Smooth muscle cell (in vitro differentiated cells): ENCODE measurements at regions not wholly inside any gene's neighbourhood (a gene's known extent, or its start where the extent isn't known, plus 50 kb on each side); places are given as distances from the start of the nearest gene placed in this dataset.

Experiments used
- DNase-seq: peaks from one replicate; lab custom pipeline; 2025; ENCODE audit not compliant: unreplicated experiment; lab: John Stamatoyannopoulos, UW
- H2AFZ ChIP-seq: fragments of 200-600 bp; sonication (generic); 2 replicates; pipeline ENCODE4 v1.6.0; 2016; ENCODE audit warnings: antibody characterized with exemption, low read depth, mild to moderate bottlenecking
- H3F3A ChIP-seq: fragments of 200-600 bp; sonication (generic); 2 replicates; pipeline ENCODE4 v1.6.0; 2017; ENCODE audit warnings: antibody characterized with exemption, low read depth
- H3K27ac ChIP-seq: fragments of 200-600 bp; sonication (generic); 2 replicates; pipeline ENCODE4 v1.5.1; 2016; ENCODE audit warnings: low read depth, mild to moderate bottlenecking
- H3K27me3 ChIP-seq: fragments of 200-600 bp; sonication (generic); 2 replicates; pipeline ENCODE4 v1.6.1; 2016; ENCODE audit warnings: low read depth, mild to moderate bottlenecking
- H3K36me3 ChIP-seq: fragments of 200-600 bp; sonication (generic); 2 replicates; pipeline ENCODE4 v1.5.1; 2016; ENCODE audit warnings: low read depth
- H3K4me1 ChIP-seq: fragments of 200-600 bp; sonication (generic); 2 replicates; pipeline ENCODE4 v1.5.1; 2016; ENCODE audit warnings: low read depth
- H3K4me2 ChIP-seq: fragments of 200-600 bp; sonication (generic); 2 replicates; pipeline ENCODE4 v1.6.0; 2016; ENCODE audit warnings: mild to moderate bottlenecking
- H3K4me3 ChIP-seq: fragments of 200-600 bp; sonication (generic); 2 replicates; pipeline ENCODE4 v1.5.1; 2016; ENCODE audit warnings: mild to moderate bottlenecking
- H3K79me2 ChIP-seq: fragments of 200-600 bp; sonication (generic); 2 replicates; pipeline ENCODE4 v1.6.0; 2016; ENCODE audit warnings: low read depth, mild to moderate bottlenecking
- H3K9ac ChIP-seq: fragments of 200-600 bp; sonication (generic); 2 replicates; pipeline ENCODE4 v1.6.0; 2016; ENCODE audit warnings: low read depth
- H3K9me3 ChIP-seq: fragments of 200-600 bp; sonication (generic); replicated peaks from 2 replicates; pipeline ENCODE4 v1.5.1; 2016; ENCODE audit warnings: low read depth
- H4K20me1 ChIP-seq: fragments of 200-600 bp; sonication (generic); 2 replicates; pipeline ENCODE4 v1.6.0; 2016; ENCODE audit warnings: low read depth
- WGBS: methylation state at CpG from one replicate; pipeline ENCODE4 v1.1.7; 2016; ENCODE audit warnings: low lambda C conversion rate; 5-methylcytosine and 5-hydroxymethylcytosine counted together
- TF ChIP-seq, protein P1 (sequence below): fragments of 200-600 bp; sonication (generic); IDR thresholded peaks from 2 replicates; pipeline ENCODE4 v1.5.1; 2017; ENCODE audit warnings: borderline replicate concordance, mild to moderate bottlenecking, antibody characterized with exemption; ENCODE audit not compliant: insufficient read depth, poor library complexity, severe bottlenecking

DNA sequence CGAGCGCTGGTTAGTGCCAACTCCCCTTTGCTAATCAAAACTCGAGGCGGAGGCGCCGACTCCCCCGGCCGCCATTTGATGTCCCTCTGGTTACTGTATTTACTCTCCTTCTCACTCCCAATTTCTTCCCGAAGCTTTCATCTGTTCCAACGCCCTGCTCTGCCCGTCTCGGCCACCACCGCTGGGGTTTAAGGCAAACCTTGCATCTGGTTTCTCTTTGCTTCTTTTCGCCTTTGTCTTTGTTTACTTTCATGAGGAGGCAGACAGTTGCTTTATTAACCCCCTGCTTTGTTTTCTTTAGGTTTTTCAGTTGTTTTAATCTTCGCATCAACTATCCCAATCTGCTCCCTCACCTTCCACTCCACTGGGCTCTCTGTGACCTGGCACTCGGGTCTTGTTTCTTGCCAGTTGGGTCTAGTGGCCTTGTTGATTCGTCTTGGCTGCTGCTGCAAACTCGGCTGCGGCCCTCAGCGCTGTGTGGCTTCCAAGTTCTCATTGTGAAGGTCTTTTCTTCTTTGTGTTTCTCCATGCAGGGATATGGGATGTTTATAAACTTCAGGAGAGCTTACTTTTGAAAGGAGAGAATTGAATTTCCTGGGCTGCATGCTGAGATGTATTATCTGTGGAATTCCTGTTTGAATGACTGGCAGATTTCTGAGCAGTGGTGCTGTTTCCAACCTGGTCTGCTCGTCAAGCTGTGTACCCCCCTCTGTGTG lies 155.1 kb downstream of the CDC5L start:
- Histone ChIP-seq H3K79me2 (no peaks in the 10 kb centered on the region), H3K36me3 (no peaks in the 10 kb centered on the region), H3K9me3 (no peaks in the 10 kb centered on the region), H3K4me3 (no peak overlapping the region), H4K20me1 (no peaks in the 10 kb centered on the region), H2AFZ (peak overlapping the region; percentile 17), H3K27me3 (no peaks in the 10 kb centered on the region), H3K4me1 (peaks cover 7% of the 10 kb centered on the region), H3K9ac (no peak overlapping the region), H3K27ac (no peak overlapping the region), H3K4me2 (no peak overlapping the region), H3F3A (no peaks in the 10 kb centered on the region)
- TF ChIP-seq, protein P1, sequence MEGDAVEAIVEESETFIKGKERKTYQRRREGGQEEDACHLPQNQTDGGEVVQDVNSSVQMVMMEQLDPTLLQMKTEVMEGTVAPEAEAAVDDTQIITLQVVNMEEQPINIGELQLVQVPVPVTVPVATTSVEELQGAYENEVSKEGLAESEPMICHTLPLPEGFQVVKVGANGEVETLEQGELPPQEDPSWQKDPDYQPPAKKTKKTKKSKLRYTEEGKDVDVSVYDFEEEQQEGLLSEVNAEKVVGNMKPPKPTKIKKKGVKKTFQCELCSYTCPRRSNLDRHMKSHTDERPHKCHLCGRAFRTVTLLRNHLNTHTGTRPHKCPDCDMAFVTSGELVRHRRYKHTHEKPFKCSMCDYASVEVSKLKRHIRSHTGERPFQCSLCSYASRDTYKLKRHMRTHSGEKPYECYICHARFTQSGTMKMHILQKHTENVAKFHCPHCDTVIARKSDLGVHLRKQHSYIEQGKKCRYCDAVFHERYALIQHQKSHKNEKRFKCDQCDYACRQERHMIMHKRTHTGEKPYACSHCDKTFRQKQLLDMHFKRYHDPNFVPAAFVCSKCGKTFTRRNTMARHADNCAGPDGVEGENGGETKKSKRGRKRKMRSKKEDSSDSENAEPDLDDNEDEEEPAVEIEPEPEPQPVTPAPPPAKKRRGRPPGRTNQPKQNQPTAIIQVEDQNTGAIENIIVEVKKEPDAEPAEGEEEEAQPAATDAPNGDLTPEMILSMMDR = no peak
- DNase-seq = no peak
- WGBS = 72% methylated on average over 21 of the region's 21 CpGs

DNA sequence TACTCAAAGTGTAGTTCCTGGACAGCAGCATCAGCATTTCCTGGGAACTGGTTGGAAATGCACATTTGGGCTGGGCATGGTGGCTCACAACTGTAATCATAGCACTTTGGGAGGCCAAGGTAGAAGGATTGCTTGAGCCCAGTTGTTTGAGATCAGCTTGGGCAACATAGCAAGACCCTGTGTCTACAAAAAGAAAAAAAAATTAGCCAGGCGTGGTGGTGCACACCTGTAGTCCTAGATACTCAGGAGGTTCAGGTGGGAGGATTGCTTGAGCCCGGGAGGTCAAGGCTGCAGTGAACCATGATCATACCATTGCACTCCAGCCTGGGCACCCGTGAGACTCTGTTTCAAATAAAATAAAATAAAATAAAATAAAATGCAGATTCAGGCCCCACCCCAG lies 156.2 kb downstream of the CDC5L start:
- Histone ChIP-seq H3K36me3 (no peaks in the 10 kb centered on the region), H3K79me2 (no peaks in the 10 kb centered on the region), H3K4me2 (no peak overlapping the region), H3K9ac (no peak overlapping the region), H3K27ac (no peak overlapping the region), H3K4me3 (no peak overlapping the region), H3F3A (no peaks in the 10 kb centered on the region), H4K20me1 (no peaks in the 10 kb centered on the region), H3K27me3 (no peaks in the 10 kb centered on the region), H2AFZ (no peak overlapping the region), H3K4me1 (peaks cover 7% of the 10 kb centered on the region), H3K9me3 (no peaks in the 10 kb centered on the region)
- DNase-seq = no peak
- WGBS = 90% methylated on average over 3 of the region's 3 CpGs
- TF ChIP-seq, protein P1 = no peak

DNA sequence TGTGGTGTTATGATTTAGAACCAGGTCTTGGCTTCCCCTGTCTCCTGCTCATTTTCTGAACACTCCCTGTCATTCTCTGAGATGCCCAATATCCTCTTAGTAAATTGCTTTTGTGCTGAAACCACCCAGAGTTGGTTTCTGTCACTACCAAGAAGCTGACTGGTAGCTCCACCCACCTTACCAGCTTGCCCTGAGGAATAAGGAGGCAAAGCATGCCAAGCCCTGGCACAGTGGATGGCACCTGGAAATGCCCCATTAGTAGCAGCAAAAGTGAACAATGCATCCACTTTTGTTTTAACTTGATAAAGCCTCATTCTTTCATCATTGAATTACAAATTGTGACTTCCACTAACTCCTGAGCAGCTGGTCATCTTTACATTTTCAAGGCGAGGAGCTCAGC lies 157.7 kb downstream of the CDC5L start:
- H4K20me1 ChIP-seq = no peaks in the 10 kb centered on the region
- H3K9ac ChIP-seq = no peak overlapping the region
- TF ChIP-seq, protein P1 = no peak
- WGBS = 94% methylated on average over 1 of the region's 1 CpG
- H3K9me3 ChIP-seq = no peaks in the 10 kb centered on the region
- no peak overlapping the region for H3K4me2 ChIP-seq
- H3K4me1 ChIP-seq = peaks cover 7% of the 10 kb centered on the region
- no peak overlapping the region for H3K4me3 ChIP-seq
- no peak overlapping the region for H2AFZ ChIP-seq
- no peaks in the 10 kb centered on the region for H3F3A ChIP-seq
- H3K27ac ChIP-seq = no peak overlapping the region
- no peaks in the 10 kb centered on the region for H3K79me2 ChIP-seq
- peaks cover 4% of the 10 kb centered on the region for H3K27me3 ChIP-seq
- H3K36me3 ChIP-seq = no peaks in the 10 kb centered on the region
- no peak for DNase-seq

DNA sequence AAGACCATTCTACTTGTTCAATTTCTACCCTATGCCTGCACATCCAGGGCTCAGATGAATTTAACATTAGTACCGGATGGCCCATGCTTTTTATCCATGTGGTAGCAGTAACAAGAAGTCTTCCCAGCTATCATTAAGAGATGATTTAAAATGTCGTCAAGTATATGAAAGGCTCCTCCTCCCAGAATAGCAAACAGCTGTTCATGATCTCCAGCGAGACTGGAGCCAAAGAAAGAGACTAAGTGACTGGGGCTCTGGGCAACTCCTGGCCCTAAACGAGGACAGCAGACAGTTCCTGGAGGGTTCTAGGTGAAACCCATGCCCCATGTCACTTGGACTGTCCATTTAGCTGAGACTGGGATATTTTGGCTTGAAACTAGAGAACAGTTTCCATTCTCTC lies 160.8 kb downstream of the CDC5L start:
- Histone ChIP-seq H2AFZ (no peak overlapping the region), H3K4me1 (no peaks in the 10 kb centered on the region), H3K79me2 (no peaks in the 10 kb centered on the region), H3K4me3 (no peak overlapping the region), H3K27ac (no peak overlapping the region), H3K4me2 (no peak overlapping the region), H3K27me3 (peaks cover 4% of the 10 kb centered on the region), H3F3A (no peaks in the 10 kb centered on the region), H3K9me3 (no peaks in the 10 kb centered on the region), H3K9ac (no peak overlapping the region), H4K20me1 (no peaks in the 10 kb centered on the region), H3K36me3 (no peaks in the 10 kb centered on the region)
- WGBS = 77% methylated on average over 4 of the region's 4 CpGs
- DNase-seq = no peak
- TF ChIP-seq, protein P1 = no peak
